ENCODE measurements at regions not wholly inside any gene's neighbourhood (a gene's known extent, or its start where the extent isn't known, plus 50 kb on each side); places are given as distances from the start of the nearest gene placed in this dataset.
"Not testable (repeated sequence)": the region's sequence is repeated elsewhere in the genome, so short reads cannot be mapped to it uniquely, and the experiment has no call there.

DNA sequence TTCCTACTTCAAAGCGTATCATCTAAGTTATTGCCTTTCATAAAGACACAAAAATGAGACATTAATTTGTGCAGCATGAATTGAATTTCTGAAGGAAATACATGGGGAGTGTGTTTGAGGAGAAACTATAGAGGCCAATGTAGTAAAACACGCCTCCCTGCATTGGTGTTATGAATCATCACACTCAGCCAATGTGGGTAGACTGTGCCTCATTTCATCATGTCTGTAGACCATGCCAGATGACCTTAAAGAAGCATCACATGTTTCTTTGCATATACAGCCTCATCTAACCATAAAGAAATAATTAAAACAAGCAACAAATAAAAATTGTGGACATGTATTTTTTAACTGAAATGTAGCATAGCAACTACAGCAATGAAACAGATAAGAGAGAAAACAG lies 486.0 kb upstream of the ADAMTS9 start:
- no peak for DNase-seq (ENCODE audit: low read depth, low spot score)

GRCh38 chr3:65172209-65172608 lies 484.4 kb upstream of the ADAMTS9 start:
- DNase-seq (ENCODE audit: low read depth, low spot score) = no peak

- DNase-seq (ENCODE audit: low read depth, low spot score) = no peak
Observed at GRCh38 chr3:65170390-65171042, 482.7 kb upstream of the ADAMTS9 start.

- DNase-seq (ENCODE audit: low read depth, low spot score) = no peak
Observed at GRCh38 chr3:65169961-65170360, 482.2 kb upstream of the ADAMTS9 start.

GRCh38 chr3:65168547-65168946 lies 480.7 kb upstream of the ADAMTS9 start:
- DNase-seq (ENCODE audit: low read depth, low spot score) = no peak

- DNase-seq (ENCODE audit: low read depth, low spot score) = no peak
Observed at GRCh38 chr3:65166531-65166930, 478.7 kb upstream of the ADAMTS9 start.

DNA sequence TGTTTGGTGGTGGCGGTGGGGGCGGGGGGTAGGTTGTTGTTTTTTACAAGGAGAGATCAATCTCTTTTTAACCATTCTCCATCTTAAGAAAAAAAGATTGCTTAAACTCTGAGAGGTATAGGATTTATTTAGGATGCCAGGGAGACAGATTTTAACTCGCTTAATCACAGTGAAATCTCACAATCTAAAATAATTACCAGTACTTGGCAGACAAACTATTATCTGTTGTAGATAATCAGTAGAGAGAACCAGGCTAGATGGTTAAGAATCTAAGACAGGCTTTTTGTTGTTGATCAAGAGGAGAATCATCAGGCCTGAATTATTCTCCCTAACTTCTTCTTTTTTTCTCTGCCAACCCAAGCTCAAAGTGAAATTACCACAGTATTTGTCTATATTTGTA lies 470.2 kb upstream of the ADAMTS9 start:
- DNase-seq (ENCODE audit: low read depth, low spot score) = no peak

DNA sequence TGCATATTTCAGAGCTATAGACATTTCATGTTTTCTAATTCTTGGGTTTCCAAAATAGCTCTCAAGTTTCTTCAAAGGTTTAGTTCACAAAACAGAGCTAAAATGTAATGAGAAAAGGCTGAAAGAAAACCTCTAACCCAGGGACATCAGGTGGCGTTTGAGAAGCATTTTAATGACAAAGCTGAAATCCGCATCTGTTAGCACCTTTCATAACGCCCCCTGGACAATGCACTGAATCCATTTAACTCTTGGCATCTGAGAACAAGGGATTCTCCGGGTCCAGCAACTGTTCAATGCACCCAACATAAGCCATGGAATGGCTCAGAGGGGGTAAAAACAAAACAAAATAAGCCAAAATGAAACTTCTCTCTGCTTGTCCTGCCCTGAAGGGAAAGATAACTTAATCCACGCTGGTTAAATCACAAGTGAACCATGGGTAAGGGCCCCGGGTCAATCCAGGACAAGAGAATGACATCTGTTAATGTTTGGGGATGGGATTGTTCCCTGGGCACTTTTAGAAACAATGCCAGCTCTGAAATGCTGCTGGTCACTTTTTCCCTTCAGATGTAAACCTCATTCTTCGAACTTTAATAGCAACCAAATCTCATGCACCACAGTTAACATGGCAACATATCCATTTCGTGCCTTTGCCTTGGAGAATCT lies 466.2 kb upstream of the ADAMTS9 start:
- DNase-seq (ENCODE audit: low read depth, low spot score) = no peak

- no peak for DNase-seq (ENCODE audit: low read depth, low spot score)
Observed at GRCh38 chr3:65151666-65152065, 463.9 kb upstream of the ADAMTS9 start.

DNA sequence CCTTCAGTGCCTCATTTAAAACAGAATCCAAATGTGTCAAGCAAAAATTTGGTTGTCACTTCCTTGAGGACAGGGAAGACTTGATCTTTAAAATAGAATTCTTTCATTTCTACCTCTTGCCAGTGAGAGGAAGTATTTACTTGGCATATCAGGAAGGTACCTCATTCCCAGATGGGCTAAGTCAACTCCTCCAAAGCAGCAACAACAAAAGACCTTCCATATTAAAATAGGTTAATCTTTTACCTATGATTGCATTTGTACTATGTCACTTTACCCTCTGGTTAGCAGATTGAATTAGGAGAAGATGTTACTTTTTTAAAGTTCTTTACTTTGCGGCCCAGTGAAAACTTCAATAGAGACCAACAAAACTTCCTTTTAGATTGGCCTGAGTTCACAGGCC lies 462.1 kb upstream of the ADAMTS9 start:
- no peak for DNase-seq (ENCODE audit: low read depth, low spot score)

GRCh38 chr3:65148687-65149086 lies 460.9 kb upstream of the ADAMTS9 start:
- DNase-seq (ENCODE audit: low read depth, low spot score) = no peak

- peak; percentile 93 for DNase-seq (ENCODE audit: low read depth, low spot score)
Observed at GRCh38 chr3:65146179-65146578, 458.4 kb upstream of the ADAMTS9 start.

DNA sequence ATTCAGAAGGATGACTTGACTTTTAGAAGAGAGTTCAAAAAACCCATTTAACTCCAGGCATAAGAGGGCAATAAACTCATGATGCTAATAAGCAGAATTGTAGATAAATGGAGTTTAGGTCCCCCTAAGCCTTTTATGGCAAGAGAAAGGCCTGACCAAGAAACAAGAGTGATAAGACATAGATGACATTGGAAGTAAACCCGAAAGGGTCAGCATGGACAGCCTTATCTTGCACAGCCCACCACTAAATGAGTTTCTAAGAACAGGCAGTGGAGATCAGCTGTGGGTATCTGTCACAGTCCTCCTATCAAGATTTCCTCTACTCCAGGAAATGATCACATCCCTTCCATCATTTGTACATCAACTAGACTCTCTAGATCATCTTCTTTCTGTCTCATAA lies 457.9 kb upstream of the ADAMTS9 start:
- no peak for DNase-seq (ENCODE audit: low read depth, low spot score)

- no peak for DNase-seq (ENCODE audit: low read depth, low spot score)
Observed at GRCh38 chr3:65144791-65145351, 457.1 kb upstream of the ADAMTS9 start.

GRCh38 chr3:65142456-65142855 lies 454.7 kb upstream of the ADAMTS9 start:
- DNase-seq (ENCODE audit: low read depth, low spot score) = no peak

DNA sequence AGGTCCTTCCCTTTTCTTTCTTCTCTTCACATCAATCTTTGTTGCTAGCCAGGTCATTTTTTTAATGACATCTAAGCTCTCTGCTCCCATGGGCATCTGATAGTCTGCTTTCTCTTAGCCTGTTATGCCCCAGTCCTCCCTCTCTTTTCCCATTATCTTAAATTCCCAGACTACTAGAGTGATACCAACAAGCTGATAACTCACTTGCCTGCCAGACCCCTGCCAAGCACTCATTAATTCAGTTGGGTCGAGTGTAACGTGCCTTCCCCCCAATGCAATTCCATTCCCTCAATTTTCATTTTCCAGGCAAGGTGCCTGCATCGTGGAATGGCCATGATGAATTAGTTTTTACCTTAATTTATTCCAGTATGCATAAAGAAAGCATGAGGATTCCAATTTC lies 450.8 kb upstream of the ADAMTS9 start:
- no peak for DNase-seq (ENCODE audit: low read depth, low spot score)

- DNase-seq (ENCODE audit: low read depth, low spot score) = not testable (repeated sequence)
Observed at GRCh38 chr3:65133752-65134151, 446.0 kb upstream of the ADAMTS9 start.

GRCh38 chr3:65130782-65131181 lies 443.0 kb upstream of the ADAMTS9 start:
- DNase-seq (ENCODE audit: low read depth, low spot score) = no peak

GRCh38 chr3:65128346-65128745 lies 440.5 kb upstream of the ADAMTS9 start:
- DNase-seq (ENCODE audit: low read depth, low spot score) = no peak

DNA sequence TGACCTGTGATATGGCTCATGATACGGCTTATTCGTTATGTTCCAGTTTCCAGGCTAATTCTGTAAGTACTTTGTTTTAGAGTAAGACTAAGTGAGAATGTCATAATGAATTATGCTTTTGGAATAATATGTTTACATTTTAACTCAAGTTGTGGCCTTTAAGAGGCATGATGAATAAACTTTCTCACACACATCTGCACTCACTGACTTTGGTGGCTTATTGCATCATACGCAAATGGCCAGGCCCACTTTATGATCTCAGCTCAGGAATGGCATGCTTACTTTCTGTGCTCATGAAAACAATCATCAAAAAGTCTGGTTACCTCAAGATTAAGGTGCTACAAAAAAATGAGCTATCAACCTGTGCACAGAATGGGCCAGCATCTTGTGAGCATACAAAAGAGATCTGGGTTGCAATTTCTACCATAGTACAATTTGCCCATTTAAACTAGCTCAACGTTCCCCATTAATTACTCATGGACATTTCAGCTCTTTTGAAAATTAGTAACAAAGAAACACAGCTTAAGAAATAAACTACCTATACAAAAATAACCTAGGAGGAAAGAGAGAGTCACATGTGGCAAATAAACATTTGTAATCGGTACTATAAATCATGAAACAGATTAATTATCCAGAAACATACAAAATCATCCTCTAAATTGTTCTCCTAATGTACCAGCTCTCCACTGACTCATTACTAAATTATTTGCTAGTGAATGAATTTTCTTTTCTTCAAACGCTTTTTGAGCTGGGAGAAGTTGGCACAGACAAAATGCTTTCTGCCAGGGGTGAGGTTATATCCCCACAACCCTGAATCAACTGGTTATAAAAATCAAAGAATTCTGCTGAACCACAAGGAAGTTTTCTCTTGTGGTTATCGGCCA lies 439.0 kb upstream of the ADAMTS9 start:
- DNase-seq (ENCODE audit: low read depth, low spot score) = no peak

DNA sequence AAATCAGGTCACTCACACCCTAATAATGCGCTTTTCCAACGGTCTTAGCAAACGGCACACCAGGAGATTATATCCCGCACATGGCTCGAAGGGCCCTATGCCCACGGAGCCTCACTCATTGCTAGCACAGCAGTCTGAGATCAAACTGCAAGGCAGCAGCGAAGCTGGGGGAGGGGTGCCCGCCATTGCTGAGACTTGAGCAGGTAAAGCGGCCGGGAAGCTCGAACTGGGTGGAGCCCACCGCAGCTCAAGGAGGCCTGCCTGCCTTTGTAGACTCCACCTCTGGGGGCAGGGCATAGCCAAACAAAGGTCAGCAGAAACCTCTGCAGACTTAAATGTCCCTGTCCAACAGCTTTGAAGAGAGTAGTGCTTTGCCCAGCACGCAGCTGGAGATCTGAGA lies 432.4 kb upstream of the ADAMTS9 start:
- DNase-seq (ENCODE audit: low read depth, low spot score) = not testable (repeated sequence)

GRCh38 chr3:65118912-65119499 lies 431.2 kb upstream of the ADAMTS9 start:
- DNase-seq (ENCODE audit: low read depth, low spot score) = no peak

All from iPS DF 19.7 (cell line).